ENCODE measurements at regions not wholly inside any gene's neighbourhood (a gene's known extent, or its start where the extent isn't known, plus 50 kb on each side); places are given as distances from the start of the nearest gene placed in this dataset.

- Histone ChIP-seq H3K79me2 (ENCODE audit: insufficient read depth, low read length) (no peaks in the 10 kb centered on the region), H2BK20ac (ENCODE audit: low read depth, low read length, poor library complexity, severe bottlenecking) (no peak overlapping the region), H2BK15ac (ENCODE audit: low read depth, low read length) (no peak overlapping the region), H3K18ac (ENCODE audit: insufficient read length, low read depth, low read length) (no peak overlapping the region), H3K9me3 (ENCODE audit: control insufficient read depth, low read depth, low read length) (no peaks in the 10 kb centered on the region), H4K91ac (ENCODE audit: insufficient read length, low read depth, low read length) (no peak overlapping the region), H2BK12ac (ENCODE audit: insufficient read length, low read depth, low read length) (no peak overlapping the region), H2BK5ac (ENCODE audit: insufficient read length, low read length) (no peak overlapping the region), H2AFZ (ENCODE audit: low read length) (no peak overlapping the region), H3K9ac (ENCODE audit: extremely low read depth, insufficient read length, low read length) (no peak overlapping the region), H3K27ac (ENCODE audit: insufficient read length, low read depth, low read length) (no peak overlapping the region), H3K27me3 (ENCODE audit: insufficient read depth, low read length) (no peaks in the 10 kb centered on the region), H3K56ac (ENCODE audit: insufficient read length, low read depth, low read length) (no peak overlapping the region), H3K4me1 (ENCODE audit: insufficient read depth, low read length) (no peaks in the 10 kb centered on the region), H3K23ac (ENCODE audit: insufficient read length, low read depth, low read length) (no peak overlapping the region), H4K5ac (ENCODE audit: insufficient read length, low read depth, low read length) (no peak overlapping the region), H3K23me2 (ENCODE audit: insufficient read length, low read depth, low read length, poor library complexity, severe bottlenecking) (no peaks in the 10 kb centered on the region), H2BK120ac (ENCODE audit: low read depth, low read length, poor library complexity, severe bottlenecking) (no peak overlapping the region), H3K4ac (ENCODE audit: low read depth, low read length) (no peak overlapping the region), H4K20me1 (ENCODE audit: control insufficient read depth, insufficient read depth, insufficient read length) (no peaks in the 10 kb centered on the region), H3K79me1 (ENCODE audit: insufficient read depth, low read depth, low read length, poor library complexity, severe bottlenecking) (no peaks in the 10 kb centered on the region), H2AK5ac (ENCODE audit: insufficient read length, low read length) (no peak overlapping the region), H3K4me2 (ENCODE audit: insufficient read depth, insufficient read length, low read length) (no peak overlapping the region), H4K8ac (replicated peaks; ENCODE audit: insufficient read length, low read depth, low read length) (no peak overlapping the region), H3T11ph (ENCODE audit: low read length) (no peak overlapping the region), H3K14ac (ENCODE audit: insufficient read depth, low read length) (no peak overlapping the region)
- Mint-ChIP-seq H3K36me3 (ENCODE audit: insufficient read depth in 1 of 3, low read depth in 3 of 3) (no peaks in the 10 kb centered on the region; a peak in 1 of 7 replicates), H3K9me3 (no peaks in the 10 kb centered on the region), H3K4me3 (no peak overlapping the region), H3K4me1 (peaks cover 0 to 5% of the 10 kb centered on the region in 2 experiments; a peak in 1 of 4 replicates), H3K27me3 (ENCODE audit: low read depth) (no peaks in the 10 kb centered on the region), H3K27ac (no peak overlapping the region)
- WGBS (ENCODE audit: extremely low coverage, insufficient read length, low lambda C conversion rate), result no CpG with 5 or more reads among the region's 2 CpGs
- no peak for DNase-seq
- TF ChIP-seq CTCF (conservative IDR thresholded peaks at IDR 0.05), result no peak
Measured at GRCh38 chr5:116673453-116673852, 98.8 kb upstream of the SEMA6A start.
